C4-2B (cell line): ENCODE measurements at regions not wholly inside any gene's neighbourhood (a gene's known extent, or its start where the extent isn't known, plus 50 kb on each side); places are given as distances from the start of the nearest gene placed in this dataset.

Experiments used
- H3K27ac ChIP-seq: fragments of 450-650 bp; 2 replicates; pipeline ENCODE4 v1.5.1; 2017
- CTCF ChIP-seq: fragments of 450-650 bp; conservative IDR thresholded peaks from 2 replicates; pipeline ENCODE4 v1.5.1; 2017; ENCODE audit warnings: mild to moderate bottlenecking
- ZFX ChIP-seq: fragments of 450-650 bp; IDR thresholded peaks from 2 replicates; pipeline ENCODE4 v1.6.1; 2017

GRCh38 chr18:75531212-75531850 is 103.8 kb upstream of the SMIM21 start:
- no peak overlapping the region for H3K27ac ChIP-seq
- TF ChIP-seq ZFX, result no peak
- no peak for TF ChIP-seq CTCF

- no peak overlapping the region for H3K27ac ChIP-seq
- TF ChIP-seq CTCF (no peak), ZFX (no peak)
Measured at GRCh38 chr18:75530566-75531211, 103.2 kb upstream of the SMIM21 start.

- no peak for TF ChIP-seq CTCF
- TF ChIP-seq ZFX, result no peak
- H3K27ac ChIP-seq, result no peak overlapping the region
Measured at GRCh38 chr18:75530118-75530517, 102.6 kb upstream of the SMIM21 start.

- TF ChIP-seq ZFX, result no peak
- no peak for TF ChIP-seq CTCF
- no peak overlapping the region for H3K27ac ChIP-seq
Measured at GRCh38 chr18:75529394-75529793, 101.9 kb upstream of the SMIM21 start.

- TF ChIP-seq ZFX (no peak), CTCF (no peak)
- H3K27ac ChIP-seq, result no peak overlapping the region
Measured at GRCh38 chr18:75527848-75528685, 100.6 kb upstream of the SMIM21 start.

- TF ChIP-seq ZFX, result no peak
- TF ChIP-seq CTCF, result no peak
- no peak overlapping the region for H3K27ac ChIP-seq
Measured at GRCh38 chr18:75526038-75526437, 98.5 kb upstream of the SMIM21 start.

- H3K27ac ChIP-seq, result no peak overlapping the region
- TF ChIP-seq ZFX (no peak), CTCF (no peak)
Measured at GRCh38 chr18:75525331-75525730, 97.8 kb upstream of the SMIM21 start.
